ENCODE measurements at regions not wholly inside any gene's neighbourhood (a gene's known extent, or its start where the extent isn't known, plus 50 kb on each side); places are given as distances from the start of the nearest gene placed in this dataset.
"Not testable (repeated sequence)": the region's sequence is repeated elsewhere in the genome, so short reads cannot be mapped to it uniquely, and the experiment has no call there.

- H3K36me3 ChIP-seq (replicated peaks; ENCODE audit: low read depth, low read length), result no peaks in the 10 kb centered on the region
- no peaks in the 10 kb centered on the region for H3K79me2 ChIP-seq (ENCODE audit: low read length)
- H3K4me2 ChIP-seq (ENCODE audit: low read length), result no peak overlapping the region
- H3K4me1 ChIP-seq (ENCODE audit: low read length), result peaks cover 4% of the 10 kb centered on the region; the same call in 1 of the 2 replicates
- H3K4me3 ChIP-seq (ENCODE audit: low read length), result no peak overlapping the region
- no peaks in the 10 kb centered on the region for H3K9me3 ChIP-seq (ENCODE audit: insufficient read depth, low read length)
- TF ChIP-seq, protein P1, sequence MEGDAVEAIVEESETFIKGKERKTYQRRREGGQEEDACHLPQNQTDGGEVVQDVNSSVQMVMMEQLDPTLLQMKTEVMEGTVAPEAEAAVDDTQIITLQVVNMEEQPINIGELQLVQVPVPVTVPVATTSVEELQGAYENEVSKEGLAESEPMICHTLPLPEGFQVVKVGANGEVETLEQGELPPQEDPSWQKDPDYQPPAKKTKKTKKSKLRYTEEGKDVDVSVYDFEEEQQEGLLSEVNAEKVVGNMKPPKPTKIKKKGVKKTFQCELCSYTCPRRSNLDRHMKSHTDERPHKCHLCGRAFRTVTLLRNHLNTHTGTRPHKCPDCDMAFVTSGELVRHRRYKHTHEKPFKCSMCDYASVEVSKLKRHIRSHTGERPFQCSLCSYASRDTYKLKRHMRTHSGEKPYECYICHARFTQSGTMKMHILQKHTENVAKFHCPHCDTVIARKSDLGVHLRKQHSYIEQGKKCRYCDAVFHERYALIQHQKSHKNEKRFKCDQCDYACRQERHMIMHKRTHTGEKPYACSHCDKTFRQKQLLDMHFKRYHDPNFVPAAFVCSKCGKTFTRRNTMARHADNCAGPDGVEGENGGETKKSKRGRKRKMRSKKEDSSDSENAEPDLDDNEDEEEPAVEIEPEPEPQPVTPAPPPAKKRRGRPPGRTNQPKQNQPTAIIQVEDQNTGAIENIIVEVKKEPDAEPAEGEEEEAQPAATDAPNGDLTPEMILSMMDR (IDR thresholded peaks at IDR 0.05; ENCODE audit: low read depth, low read length), result no peak
- TF ChIP-seq EZH2phosphoT487 (IDR thresholded peaks at IDR 0.05; ENCODE audit: low read depth), result no peak
- no peaks in the 10 kb centered on the region for H3K27me3 ChIP-seq (ENCODE audit: low read depth, low read length)
- H4K20me1 ChIP-seq (ENCODE audit: insufficient read depth, low read length), result no peaks in the 10 kb centered on the region
- H2AFZ ChIP-seq (ENCODE audit: low read depth, low read length), result no peak overlapping the region
- no peak overlapping the region for H3K27ac ChIP-seq (ENCODE audit: low read length)
- H3K9ac ChIP-seq (ENCODE audit: low read length), result no peak overlapping the region
Measured at GRCh38 chr2:192697880-192698279, 503.1 kb upstream of the TMEFF2 start.

- Histone ChIP-seq H3K27ac (ENCODE audit: low read length) (no peak overlapping the region), H3K27me3 (ENCODE audit: low read depth, low read length) (no peaks in the 10 kb centered on the region), H3K9me3 (ENCODE audit: insufficient read depth, low read length) (no peaks in the 10 kb centered on the region; the same call in 1 of the 2 replicates), H3K9ac (ENCODE audit: low read length) (no peak overlapping the region), H3K4me1 (ENCODE audit: low read length) (peaks cover 4% of the 10 kb centered on the region; the same call in 1 of the 2 replicates), H3K36me3 (replicated peaks; ENCODE audit: low read depth, low read length) (no peaks in the 10 kb centered on the region), H3K4me3 (ENCODE audit: low read length) (peak overlapping the region; percentile 2; the same call in 1 of the 2 replicates), H2AFZ (ENCODE audit: low read depth, low read length) (peak overlapping the region; percentile 88), H4K20me1 (ENCODE audit: insufficient read depth, low read length) (no peaks in the 10 kb centered on the region), H3K4me2 (ENCODE audit: low read length) (peak overlapping the region; percentile 42), H3K79me2 (ENCODE audit: low read length) (no peaks in the 10 kb centered on the region)
- no peak for TF ChIP-seq EZH2phosphoT487 (IDR thresholded peaks at IDR 0.05; ENCODE audit: low read depth)
- TF ChIP-seq, protein P1 (IDR thresholded peaks at IDR 0.05; ENCODE audit: low read depth, low read length), result no peak
Measured at GRCh38 chr2:192696857-192697256, 502.1 kb upstream of the TMEFF2 start.

GRCh38 chr2:192687015-192687414 is 492.3 kb upstream of the TMEFF2 start:
- no peak overlapping the region for H3K9ac ChIP-seq (ENCODE audit: low read length)
- H3K4me1 ChIP-seq (ENCODE audit: low read length), result peaks cover 8% of the 10 kb centered on the region
- H3K27ac ChIP-seq (ENCODE audit: low read length), result no peak overlapping the region
- no peaks in the 10 kb centered on the region for H3K36me3 ChIP-seq (replicated peaks; ENCODE audit: low read depth, low read length)
- H3K4me3 ChIP-seq (ENCODE audit: low read length), result no peak overlapping the region
- H3K4me2 ChIP-seq (ENCODE audit: low read length), result no peak overlapping the region
- no peaks in the 10 kb centered on the region for H3K27me3 ChIP-seq (ENCODE audit: low read depth, low read length)
- H4K20me1 ChIP-seq (ENCODE audit: insufficient read depth, low read length), result no peaks in the 10 kb centered on the region
- TF ChIP-seq, protein P1 (IDR thresholded peaks at IDR 0.05; ENCODE audit: low read depth, low read length), result no peak
- no peak for TF ChIP-seq EZH2phosphoT487 (IDR thresholded peaks at IDR 0.05; ENCODE audit: low read depth)
- H3K9me3 ChIP-seq (ENCODE audit: insufficient read depth, low read length), result no peaks in the 10 kb centered on the region; the same call in 1 of the 2 replicates
- H2AFZ ChIP-seq (ENCODE audit: low read depth, low read length), result no peak overlapping the region
- no peaks in the 10 kb centered on the region for H3K79me2 ChIP-seq (ENCODE audit: low read length)

- not testable (repeated sequence) for H3K27me3 ChIP-seq (ENCODE audit: low read depth, low read length); H3K4me1 ChIP-seq (ENCODE audit: low read length); H4K20me1 ChIP-seq (ENCODE audit: insufficient read depth, low read length); H3K9me3 ChIP-seq (ENCODE audit: insufficient read depth, low read length); H3K36me3 ChIP-seq (replicated peaks; ENCODE audit: low read depth, low read length); H3K4me2 ChIP-seq (ENCODE audit: low read length); H3K9ac ChIP-seq (ENCODE audit: low read length); H3K79me2 ChIP-seq (ENCODE audit: low read length); H3K4me3 ChIP-seq (ENCODE audit: low read length); H2AFZ ChIP-seq (ENCODE audit: low read depth, low read length); H3K27ac ChIP-seq (ENCODE audit: low read length)
Measured at GRCh38 chr2:192682511-192682910, 487.8 kb upstream of the TMEFF2 start.

GRCh38 chr2:192675681-192676080 is 480.9 kb upstream of the TMEFF2 start:
- no peak overlapping the region for H3K4me3 ChIP-seq (ENCODE audit: low read length)
- H4K20me1 ChIP-seq (ENCODE audit: insufficient read depth, low read length), result no peaks in the 10 kb centered on the region
- no peak overlapping the region for H3K4me2 ChIP-seq (ENCODE audit: low read length)
- TF ChIP-seq EZH2phosphoT487 (IDR thresholded peaks at IDR 0.05; ENCODE audit: low read depth), result no peak
- TF ChIP-seq, protein P1 (IDR thresholded peaks at IDR 0.05; ENCODE audit: low read depth, low read length), result no peak
- H3K27me3 ChIP-seq (ENCODE audit: low read depth, low read length), result no peaks in the 10 kb centered on the region
- no peak overlapping the region for H3K9ac ChIP-seq (ENCODE audit: low read length)
- H3K36me3 ChIP-seq (replicated peaks; ENCODE audit: low read depth, low read length), result no peaks in the 10 kb centered on the region
- H3K79me2 ChIP-seq (ENCODE audit: low read length), result no peaks in the 10 kb centered on the region
- no peaks in the 10 kb centered on the region for H3K9me3 ChIP-seq (ENCODE audit: insufficient read depth, low read length)
- H2AFZ ChIP-seq (ENCODE audit: low read depth, low read length), result no peak overlapping the region
- H3K4me1 ChIP-seq (ENCODE audit: low read length), result no peaks in the 10 kb centered on the region
- no peak overlapping the region for H3K27ac ChIP-seq (ENCODE audit: low read length)
